NCI-H2107 treated with DMSO at 0.1 percent for 48 hours (cell line): ENCODE measurements at regions not wholly inside any gene's neighbourhood (a gene's known extent, or its start where the extent isn't known, plus 50 kb on each side); places are given as distances from the start of the nearest gene placed in this dataset.
"Not testable (repeated sequence)": the region's sequence is repeated elsewhere in the genome, so short reads cannot be mapped to it uniquely, and the experiment has no call there.

Source experiments
- DNase-seq: peaks from one replicate; lab custom pipeline; 2025; ENCODE audit not compliant: unreplicated experiment; lab: John Stamatoyannopoulos, UW

DNA sequence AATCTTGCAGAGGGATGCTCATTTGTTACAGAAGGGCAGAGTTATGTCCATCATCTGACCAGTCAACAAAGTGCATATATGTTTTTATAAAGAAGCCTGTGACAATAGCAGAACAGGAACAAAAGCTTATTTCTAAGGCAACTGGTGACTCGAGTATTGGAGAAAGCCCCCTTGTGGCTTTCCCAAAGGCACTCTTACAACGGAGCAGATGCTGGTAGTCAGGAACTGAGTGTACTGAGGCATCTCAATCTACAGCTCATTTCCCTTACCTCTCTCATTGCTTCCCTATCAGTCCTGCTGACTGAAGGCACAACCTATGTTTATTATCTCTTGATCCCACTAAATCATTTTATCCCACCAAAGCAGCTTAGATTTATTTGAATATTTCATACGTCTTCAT, 557.1 kb upstream of the CHAC2 start:
- DNase-seq = no peak

DNA sequence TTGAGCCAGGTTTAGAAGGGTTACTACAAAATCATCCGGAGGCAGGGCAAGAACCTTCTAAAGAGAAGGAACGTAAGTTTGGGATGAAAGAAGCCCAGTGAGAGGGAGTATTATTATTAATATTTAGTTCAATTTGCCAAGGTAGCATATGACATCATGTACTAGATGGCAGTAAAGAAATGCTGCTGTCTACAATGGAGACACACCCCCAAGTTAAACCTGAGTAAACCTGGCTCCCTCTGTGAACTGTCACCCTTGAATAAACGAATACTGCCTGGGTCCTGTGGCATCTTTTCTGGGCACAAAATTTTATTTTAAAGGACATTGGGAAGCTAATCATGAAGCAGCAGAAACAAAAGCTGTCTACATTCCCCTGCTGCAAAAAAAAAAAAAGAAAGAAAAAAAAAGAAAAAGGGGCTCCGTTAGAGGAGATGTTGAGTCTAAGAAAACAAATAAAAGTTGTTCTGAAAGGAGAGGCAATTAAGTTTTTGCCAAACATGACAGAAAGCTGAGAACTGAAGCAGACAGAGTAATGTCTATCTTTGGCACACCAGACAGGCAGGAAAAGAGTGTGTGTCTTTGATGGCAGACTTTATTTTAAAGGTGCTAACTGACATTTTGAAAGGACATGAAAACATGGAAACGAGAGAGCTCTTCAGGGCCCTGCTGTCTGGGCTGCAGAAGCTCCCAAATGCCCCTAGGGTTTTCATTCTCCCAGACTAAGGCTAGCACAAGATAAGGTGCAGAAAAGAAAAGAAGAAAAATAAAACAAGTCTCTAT, 557.7 kb upstream of the CHAC2 start:
- DNase-seq = no peak

DNA sequence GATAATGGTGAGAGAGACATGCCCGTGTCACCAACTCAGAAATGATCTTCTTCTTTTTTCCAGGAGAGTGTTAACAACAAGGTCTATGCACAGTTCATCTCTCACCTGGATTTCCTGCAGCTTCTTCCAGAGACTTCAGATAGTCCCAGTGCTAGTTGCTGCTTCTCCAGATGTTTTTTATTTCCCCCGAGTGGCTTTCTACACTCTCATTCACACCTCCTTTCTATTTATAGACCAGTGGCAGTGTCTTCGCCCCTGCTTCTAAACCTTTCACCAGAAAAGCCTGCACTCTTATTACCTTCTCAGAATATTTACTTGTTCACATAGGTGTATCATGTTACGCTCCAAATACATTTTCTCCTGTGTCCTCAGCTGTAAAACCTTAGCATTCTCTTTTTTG, 558.8 kb upstream of the CHAC2 start:
- DNase-seq = peak; percentile 11

DNA sequence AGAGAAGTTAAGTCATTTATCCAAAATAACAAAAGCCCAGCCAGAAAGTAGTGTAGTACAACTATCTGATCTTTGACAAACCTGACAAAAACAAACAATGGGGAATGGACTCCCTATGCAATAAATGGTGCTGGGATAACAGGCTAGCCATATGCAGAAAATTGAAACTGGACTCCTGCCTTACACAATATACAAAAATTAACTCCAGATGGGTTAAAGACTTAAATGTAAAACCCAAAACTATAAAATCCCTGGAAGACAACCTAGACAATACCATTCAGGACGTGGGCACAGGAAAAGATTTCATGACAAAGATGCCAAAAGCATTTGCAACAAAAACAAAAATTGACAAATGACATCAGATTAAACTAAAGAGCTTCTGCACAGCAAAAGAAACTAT, 561.4 kb upstream of the CHAC2 start:
- not testable (repeated sequence) for DNase-seq

DNA sequence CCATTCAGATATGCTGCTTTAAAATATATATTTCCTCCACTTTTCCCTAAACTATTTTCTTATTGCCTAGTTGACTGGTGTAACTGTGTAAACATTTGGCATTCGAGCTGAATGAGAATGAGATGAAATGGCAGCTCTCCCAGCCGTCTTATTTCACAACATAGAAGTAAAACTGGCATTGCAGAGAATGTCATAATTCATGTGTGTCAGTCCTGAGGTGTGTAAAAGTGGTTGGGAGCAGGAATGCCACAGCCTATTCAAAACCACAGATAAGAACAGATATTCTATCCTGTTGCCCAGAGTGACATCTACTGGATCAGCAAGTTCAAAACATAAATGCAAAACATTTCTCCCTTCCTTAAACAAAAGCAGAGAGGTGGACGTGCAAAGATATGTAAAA, 565.5 kb upstream of the CHAC2 start:
- peak; percentile 64 for DNase-seq

DNA sequence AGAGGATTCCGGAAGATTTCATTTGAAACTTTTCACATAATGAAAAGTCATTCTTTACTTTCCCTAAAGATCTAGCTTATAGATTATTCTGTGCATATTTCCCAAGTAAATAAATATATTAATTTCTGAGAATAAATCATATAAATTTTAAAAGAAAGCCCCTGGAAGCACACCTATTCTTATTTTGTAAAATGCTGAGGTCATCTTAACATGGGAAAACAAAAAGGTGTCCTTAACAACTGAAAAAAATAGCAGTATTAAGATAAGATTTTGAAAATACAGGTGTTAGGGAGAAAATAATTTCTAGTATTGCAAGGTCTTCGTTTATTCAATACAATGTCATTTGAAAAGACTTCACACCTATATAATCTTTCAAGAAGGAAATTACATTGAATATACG, 567.5 kb upstream of the CHAC2 start:
- DNase-seq = no peak

DNA sequence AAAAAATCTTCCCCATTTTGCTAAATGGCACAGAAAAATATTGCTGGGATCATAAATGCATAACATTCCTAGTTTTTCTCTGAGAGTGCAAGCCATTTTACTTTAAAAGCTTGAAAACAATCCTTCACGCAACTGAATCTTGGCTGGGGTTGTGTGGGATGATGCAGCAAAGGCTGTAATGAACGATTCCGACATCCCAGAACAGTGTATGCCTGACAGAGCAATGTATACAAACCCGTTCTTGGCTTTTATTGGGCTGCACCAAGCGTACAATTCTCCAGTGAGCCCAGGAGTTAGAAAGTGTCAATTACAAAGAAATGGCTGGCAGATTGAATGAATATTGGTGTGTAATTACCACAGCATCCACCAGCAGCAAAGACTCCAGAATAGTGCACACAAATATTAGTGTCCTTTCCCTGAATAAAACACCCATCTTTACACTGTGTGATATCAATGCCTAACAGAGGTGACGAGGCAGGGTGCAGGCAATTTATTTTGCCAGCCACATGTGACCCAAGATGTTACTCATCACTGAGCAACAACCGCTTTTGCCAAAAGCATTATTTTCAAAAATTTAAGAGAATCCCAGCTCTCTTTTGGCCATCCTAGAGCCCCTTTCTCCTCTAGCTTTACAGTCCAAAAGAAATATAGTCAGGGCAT, 578.6 kb upstream of the CHAC2 start:
- no peak for DNase-seq

DNA sequence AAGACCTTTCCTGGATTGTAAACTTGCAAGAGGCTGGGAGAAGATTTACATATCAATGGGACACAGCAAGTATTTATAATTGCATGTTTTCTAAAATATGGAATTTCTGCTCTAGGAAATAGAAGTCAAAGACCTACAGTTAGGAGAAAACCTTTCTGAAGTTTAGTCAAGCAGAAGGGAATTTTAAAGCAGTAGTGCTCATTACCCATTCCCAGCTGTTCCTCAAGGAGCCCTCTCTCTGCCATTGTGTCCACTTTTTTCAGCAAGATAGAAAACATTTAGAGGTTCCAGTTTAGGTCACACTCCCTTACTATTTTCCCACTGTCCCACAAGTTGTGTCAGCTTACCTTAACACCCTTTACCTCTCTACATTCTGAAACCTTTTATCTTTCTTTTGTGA, 584.0 kb upstream of the CHAC2 start:
- no peak for DNase-seq

DNA sequence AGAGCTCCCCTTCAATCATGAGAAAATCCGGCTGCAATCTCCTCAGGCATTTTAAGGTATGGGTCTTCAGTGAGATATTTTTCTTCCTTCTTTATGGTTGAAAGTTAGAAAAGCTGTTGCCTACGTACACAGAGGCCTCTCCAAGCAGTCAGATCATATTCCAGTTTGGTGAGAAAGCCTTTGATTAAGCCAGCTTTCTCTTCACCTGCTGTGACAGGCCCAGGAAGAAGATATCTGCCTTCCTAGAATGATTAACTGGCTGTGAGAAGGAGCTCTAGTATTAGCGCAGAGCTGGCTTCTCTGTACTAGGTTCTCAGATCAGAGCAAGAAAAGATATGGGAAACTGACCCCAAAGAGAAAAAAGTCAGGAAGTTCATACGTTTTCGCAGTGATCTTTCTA, 585.0 kb upstream of the CHAC2 start:
- DNase-seq = peak; percentile 32

DNA sequence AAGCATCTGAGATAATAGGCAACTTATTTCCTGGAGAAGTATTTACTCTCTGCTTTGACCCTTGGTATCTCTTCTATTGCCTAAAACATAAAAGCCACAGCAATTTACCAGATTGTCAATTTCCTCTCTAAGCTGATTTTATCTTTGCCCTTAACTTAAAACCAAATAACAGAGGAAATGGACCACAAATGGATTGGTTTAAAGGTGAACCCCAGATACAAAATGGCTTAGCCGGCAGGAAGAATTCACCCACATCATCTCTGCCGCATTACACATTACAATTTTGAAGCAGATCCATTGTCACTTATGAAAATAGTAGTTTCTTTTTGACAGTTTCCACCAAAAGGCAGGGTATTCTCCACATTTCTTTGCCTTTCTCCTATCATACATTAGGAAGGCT, 585.8 kb upstream of the CHAC2 start:
- DNase-seq = no peak

DNA sequence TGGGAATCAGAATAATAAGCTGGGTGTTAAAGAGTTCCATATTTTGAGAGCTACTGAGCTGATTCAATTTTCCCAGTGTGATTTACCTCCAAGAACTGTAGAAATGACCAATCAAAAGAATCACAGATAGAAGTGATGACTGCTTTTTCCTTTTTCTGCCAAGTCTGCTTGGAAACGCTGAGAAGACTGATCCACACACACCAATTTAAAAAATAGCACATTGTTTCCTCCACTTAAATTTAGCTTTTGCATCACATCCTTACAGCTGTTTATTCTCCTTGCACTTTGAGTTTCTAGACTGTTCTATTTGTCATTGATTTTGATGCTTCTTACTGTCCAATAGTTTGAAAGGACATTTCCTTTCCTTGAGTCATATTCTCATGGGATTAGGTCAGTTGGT, 590.3 kb upstream of the CHAC2 start:
- DNase-seq = no peak

DNA sequence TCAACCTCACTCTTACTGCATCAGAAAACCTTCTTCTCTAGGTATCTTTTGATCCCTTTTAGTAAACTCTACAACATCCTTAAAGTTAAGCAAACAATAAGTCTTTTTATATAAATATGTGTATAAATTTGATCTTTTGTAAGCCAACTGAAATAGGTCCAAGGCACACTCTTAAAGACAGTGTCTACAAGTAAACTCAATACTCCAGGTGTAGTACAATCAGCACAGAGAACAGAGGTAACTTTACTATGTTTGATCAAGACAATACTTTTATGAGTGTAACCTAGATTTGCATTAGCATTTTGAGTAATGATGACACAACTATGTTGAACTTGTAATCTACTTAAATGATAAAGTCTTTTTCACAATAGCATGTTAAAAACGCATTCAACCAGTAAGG, 593.1 kb upstream of the CHAC2 start:
- no peak for DNase-seq

DNA sequence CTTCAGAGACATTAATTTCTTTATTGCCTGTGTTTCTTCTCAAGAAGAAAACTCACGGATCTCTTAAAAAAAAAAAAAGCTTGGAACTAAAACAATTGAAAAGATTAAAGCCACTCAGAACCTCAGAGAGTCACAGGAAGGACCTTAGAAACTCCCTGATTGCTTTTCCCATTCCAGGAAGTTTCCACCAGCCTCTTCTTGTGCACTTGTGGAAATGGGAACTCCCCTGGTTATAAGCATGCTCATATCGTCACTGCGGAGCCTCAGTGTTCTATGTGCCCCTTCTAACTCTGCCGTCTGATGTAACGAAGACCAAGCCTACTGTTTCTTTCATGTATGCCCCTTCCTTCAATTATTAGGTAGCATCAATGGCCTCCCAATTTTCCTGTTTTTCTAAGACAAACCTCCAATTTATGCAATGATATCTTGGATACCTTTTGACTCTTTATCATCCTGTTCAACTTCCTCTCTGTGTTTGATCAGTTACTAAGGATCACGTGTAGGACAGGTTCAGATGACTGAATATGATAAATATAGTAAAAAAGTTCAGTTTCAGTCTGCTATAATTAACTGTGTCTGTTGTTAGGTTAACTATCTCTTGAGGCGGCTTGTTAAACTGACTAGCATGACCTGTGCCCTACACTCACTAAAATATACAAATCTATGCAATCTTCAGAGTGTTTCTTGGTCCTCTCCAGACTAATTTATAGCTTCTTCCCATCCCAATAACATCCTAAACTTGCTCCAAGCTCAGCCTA, 593.7 kb upstream of the CHAC2 start:
- DNase-seq = no peak

DNA sequence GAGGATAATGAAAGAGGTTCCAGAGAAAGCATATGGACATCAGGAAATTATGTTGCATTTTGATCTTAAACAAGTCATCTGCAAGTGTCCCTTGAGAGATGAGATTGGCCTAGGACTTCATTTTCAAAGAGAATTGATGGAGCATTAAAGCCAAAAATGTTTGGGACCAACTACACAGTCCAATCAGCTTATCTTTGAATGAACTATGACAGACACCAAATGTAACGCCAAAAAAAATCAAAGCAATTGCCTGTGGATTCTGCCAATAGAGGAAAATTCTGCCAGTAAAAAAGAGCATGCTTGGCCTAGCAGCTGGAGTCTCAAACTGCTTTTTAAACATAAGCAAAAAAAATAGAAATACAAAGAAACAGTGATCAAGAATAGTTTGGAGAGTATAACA, 594.5 kb upstream of the CHAC2 start:
- DNase-seq = no peak

DNA sequence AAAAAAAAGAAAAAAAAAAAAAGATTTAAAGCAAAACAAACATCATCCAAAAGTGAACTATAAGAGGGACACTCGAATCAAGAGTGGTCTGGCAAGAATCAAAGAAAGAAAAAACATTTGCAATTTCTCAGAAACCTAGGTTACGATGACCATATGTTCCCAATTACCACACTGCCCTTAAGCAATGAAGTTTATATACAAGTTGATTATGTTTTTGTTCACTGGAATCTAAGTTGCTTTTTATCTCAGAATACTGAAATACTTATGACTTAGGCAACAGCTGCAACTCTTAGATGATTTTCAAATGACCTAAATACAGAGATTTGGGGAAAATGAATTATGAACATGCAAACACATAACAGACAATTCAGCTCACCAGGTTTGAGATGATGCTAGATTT, 597.1 kb upstream of the CHAC2 start:
- no peak for DNase-seq

DNA sequence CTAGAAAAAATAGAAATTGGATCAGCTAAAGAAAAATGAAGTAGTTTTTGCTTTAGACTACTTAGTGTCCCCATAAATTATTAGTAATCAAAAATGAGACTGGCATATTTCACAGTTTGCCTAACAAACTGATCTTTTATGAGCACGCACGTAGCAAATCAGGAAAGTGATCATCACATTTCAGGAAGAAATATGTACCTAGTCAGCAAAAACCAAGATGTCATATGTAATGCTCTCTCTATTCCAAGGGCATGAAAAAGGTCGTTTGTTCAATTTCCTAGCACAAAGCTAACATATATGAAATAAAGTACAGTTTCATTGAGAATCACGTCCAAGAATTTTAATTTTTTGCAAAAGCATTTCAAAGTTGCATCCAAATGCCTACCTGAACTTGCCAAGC, 600.4 kb upstream of the CHAC2 start:
- no peak for DNase-seq

DNA sequence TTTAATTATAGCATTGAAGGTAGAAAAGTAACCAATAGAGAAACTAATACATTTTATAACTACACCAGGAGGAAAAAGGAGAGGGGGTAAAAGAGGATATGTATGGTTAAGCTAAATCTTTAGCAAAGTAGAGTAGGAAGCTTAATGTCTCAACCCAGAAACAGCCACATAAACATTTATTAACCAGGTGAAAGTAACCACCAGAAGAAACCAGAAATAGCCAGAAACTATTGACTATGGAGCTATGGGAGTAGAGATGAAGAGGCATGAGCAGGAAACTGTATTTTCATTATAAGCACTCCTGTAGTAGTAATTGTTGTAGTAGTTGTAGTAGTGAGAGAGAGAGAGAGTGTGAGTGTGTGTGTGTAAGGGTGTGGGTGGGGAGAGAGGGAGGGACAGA, 617.5 kb upstream of the CHAC2 start:
- DNase-seq = no peak

DNA sequence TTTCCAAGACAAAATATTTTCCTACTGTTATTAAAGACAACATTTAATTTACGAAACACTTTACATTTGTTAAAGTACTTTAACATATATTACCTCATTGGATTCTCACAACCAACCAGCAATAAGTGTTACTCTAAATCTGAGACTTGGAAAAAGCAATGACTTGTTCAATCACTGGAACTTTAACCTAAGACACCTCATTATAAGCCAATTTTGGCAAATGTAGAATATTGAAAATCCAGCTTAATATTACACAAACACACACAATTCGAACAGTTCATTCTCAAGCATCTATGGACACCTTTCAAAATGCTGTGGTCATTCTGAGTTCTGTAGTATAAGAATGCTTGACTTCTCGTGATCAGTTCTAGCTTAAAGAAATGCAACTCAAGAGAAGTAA, 619.4 kb upstream of the CHAC2 start:
- no peak for DNase-seq

DNA sequence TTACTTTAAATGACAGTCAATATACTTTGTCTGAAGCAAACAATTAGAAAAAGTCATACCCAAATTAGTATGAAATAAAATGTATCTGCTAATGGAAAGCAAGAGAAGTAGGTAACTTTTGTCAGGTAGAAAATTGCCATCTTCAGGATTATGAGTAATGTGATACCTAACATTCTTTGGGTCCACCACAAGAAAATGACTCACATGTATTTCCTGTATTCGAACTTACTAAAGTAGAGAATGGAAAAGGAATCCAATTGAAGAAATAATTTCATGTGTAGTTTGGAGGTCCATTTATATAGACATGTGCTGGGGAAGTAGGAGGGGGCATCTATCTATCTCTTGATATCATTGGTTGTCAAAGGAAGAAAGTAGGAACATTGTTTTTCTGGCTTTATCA, 636.2 kb upstream of the CHAC2 start:
- DNase-seq = no peak

DNA sequence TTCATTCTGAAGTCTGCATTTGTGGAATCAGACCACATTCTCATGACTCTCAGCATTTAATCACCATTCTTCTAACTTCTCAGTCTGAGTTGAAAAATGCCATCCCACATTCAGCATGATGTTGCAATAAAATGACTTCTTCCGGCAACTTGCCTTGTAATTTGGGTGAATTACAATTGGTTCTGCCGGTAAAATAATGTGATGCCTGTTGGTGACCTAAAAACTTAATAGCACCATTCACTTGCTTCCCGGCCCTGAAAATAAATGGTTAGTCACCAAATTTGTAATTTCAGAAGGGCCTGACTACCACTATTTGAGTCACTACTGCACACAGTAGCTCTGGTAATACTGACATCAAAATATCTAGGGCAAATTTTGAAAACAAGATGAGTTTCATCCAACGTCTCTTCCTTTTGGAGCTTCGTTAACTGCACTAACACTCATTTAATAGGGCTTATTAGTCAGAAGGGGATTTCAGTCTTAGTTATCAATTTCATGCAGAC, 637.1 kb upstream of the CHAC2 start:
- DNase-seq = no peak

DNA sequence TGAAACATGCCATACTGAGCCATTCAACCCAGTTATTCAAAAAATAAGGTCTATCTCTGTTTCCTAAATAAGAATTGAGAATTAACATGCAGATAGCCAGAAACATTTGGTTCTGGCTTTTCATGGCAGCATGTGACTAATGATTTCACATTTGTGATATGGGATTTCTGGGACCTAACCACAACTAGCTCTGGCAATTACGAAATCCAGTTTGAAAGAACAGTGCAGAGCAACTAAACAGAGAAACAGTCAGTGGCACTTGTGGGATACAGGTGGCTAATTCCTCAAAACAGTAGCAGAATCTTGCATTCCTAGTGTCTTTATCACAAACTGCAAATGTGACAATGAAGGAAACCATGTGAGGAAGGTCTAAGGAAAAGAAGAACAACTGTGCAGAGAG, 637.8 kb upstream of the CHAC2 start:
- no peak for DNase-seq

DNA sequence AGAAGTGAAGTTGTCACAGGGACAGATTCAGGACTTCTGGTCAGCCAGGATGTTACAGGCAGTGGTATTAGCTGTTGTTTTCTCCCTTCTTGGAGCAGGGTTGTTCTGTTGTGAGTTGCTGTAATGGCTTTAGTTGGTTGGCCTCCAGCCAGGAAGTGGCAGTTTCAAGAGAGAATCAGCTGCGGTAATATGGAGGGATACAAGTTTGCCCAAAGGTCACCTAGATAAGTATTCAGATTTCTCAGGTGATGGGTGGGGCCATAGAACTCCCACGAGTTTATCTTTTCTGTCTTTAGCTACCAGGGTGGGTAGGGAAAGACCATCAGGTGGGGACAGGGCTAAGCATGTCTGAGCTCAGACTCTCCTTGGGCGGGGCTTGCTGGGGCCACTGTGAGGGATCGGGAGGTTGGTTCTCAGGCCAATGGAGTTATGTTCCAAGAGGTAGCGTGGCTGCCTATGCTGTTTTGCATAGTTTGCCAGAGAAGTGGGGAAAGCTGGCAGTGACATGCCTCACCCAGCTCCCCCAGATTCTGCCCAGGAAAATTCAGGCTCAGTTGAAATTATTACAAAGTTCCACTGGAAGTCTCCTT, 640.4 kb upstream of the CHAC2 start:
- no peak for DNase-seq
